Left ventricle myocardium superior (tissue), 1 donor: ENCODE measurements at regions not wholly inside any gene's neighbourhood (a gene's known extent, or its start where the extent isn't known, plus 50 kb on each side); places are given as distances from the start of the nearest gene placed in this dataset.

Source experiments
- ATAC-seq: fragments of 200-7000 bp; cut with Tn5 transposase; one replicate; pipeline ENCODE4 v1.9.1; 2020; ENCODE audit warnings: mild to moderate bottlenecking, moderate library complexity
- DNase-seq: peaks from one replicate; pipeline ENCODE4 v3.0.0-alpha.2; 2020
- intact Hi-C: fragments of 100-400 bp; cut with micrococcal nuclease; formaldehyde crosslinking; loops from one replicate; pipeline ENCODE4 v1.11.0; 2022
- donor health status: DM: no; HTN: yes; CAD: no; lungs with severe emphysema.

DNA sequence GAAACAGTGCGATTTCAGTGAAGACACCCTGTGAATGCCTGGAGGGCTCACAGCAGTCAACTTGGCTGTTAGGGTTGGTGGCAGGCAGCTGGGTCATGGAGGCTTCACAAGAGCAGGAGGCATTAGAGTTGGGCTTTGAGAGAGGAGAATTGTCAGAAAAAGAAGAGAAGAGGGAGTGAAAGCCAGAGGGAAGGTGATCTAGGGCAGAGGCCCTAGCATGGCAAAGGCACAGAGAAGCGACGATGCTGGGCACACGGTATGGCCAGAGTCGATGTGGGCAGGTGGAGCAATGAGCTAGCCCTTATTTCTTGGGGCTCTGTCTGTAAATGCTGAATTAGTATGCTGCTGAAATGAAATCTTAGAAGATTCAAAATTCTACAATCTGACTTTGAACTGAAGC, 52.6 kb upstream of the OLFM4 start:
- intact Hi-C loops = no loop called here
- DNase-seq (no peak), ATAC-seq (no peak)

DNA sequence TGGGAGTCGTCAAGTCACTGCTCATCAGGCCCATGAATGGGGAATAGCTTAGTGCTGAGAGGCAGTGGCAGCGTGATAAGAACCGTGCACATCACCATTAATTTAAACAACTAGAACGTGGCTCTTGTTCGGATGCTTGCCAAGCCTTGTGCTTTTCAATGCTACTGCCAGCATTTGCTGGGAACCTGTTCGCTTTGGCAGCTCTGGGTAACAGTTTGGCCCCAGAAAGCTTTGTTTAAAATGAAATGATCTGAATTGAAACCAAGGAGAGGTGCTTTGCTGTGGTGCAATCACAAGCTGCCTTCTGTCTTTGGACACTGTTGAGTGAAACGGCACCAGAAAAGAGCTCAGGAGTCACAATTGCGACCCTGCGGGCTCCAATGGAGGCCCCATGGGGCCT, 53.5 kb upstream of the OLFM4 start:
- no peak for ATAC-seq
- intact Hi-C loops = no loop called here
- DNase-seq = no peak

DNA sequence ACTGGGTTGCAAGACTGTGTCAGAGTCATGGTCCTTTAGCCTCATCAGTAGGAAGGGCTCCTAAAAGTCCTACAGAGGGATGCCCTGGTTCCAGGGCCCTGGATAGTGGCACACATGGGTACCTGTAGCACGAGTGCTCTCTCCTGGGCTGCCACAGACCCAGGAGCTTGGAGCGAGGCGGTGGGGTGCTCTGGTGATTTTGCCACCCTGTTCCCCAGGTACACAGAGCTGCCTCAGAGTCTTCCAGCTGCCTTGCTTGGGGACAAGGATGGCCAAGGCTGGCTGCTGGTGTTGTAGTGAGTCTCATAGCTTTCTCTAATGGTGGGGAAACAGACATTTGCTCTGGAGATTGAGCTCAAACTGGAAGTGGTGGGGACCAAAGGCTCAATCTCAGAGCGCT, 53.9 kb upstream of the OLFM4 start:
- ATAC-seq (no peak), DNase-seq (no peak)
- intact Hi-C loops = no loop called here

DNA sequence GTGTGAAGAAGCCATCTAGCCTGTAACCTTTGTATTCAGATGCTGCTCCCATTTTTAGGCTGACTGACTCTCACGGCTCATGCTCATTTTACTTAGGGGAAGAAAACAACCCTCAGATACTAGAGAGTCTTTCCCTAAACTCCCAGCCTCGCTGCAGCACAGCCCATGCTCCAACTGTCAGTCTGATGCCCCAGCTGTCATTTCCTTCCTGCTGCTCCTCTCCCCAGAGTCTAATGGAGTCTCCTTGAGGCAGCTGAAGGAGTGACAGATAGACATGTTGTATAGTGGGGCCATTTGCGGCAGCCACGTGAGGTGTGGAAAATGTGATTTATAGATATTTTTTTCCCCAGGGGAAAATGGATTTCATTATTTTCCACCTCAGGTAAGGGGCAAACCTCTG, 59.2 kb upstream of the OLFM4 start:
- ATAC-seq (no peak), DNase-seq (no peak)
- intact Hi-C loops = no loop called here

DNA sequence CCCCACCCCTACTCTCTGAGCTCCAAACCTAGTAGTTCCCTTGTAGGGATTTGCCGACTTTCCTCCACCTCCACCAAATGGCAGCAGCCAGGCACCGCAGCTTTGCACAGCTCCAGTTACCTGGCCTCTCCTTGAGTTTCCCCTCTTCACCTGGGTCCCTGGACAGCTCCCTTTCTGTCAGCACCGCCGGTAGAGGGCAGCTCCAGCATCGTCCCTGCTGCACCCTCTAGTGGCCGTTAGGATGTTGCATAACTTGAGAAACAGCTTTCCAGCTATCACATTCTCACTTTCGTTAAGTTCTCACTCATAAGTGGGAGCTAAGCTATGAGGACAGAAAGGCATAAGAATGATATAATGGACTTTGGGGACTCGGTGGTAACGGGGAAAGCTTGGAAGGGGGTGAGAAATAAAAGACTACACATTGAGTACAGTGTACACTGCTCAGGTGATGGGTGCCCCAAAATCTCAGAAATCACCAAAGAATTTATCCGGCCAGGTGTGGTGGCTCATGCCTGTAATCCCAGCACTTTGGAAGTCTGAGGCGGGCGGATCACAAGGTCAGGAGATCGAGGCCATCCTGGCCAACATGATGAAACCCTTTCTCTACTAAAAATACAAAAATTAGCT, 60.4 kb upstream of the OLFM4 start:
- intact Hi-C loops = no loop called here
- DNase-seq = peak; percentile 76

DNA sequence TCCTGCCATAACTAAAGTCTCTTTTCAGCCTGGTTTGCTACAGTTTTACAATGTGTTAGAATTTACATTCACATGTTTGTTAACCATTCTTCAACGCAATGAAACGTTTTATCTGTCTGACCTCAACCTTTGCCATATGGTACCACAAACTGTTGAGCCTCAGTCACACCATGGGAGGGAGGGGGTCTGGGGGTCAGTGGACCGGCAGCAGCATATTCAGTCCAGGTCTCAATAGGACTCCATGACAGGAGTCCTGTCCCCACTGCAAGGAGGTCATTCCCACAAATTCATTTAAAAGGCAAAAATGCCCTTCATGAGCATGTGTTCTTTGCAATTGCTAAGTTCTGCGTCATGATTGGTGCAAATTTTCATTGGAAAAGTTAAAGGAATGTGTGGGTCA, 66.6 kb upstream of the OLFM4 start:
- ATAC-seq = no peak
- intact Hi-C loops = no loop called here
- no peak for DNase-seq

More for the DNA sequence above, 60.4 kb upstream of the OLFM4 start:
- ATAC-seq = peak; percentile 91

DNA sequence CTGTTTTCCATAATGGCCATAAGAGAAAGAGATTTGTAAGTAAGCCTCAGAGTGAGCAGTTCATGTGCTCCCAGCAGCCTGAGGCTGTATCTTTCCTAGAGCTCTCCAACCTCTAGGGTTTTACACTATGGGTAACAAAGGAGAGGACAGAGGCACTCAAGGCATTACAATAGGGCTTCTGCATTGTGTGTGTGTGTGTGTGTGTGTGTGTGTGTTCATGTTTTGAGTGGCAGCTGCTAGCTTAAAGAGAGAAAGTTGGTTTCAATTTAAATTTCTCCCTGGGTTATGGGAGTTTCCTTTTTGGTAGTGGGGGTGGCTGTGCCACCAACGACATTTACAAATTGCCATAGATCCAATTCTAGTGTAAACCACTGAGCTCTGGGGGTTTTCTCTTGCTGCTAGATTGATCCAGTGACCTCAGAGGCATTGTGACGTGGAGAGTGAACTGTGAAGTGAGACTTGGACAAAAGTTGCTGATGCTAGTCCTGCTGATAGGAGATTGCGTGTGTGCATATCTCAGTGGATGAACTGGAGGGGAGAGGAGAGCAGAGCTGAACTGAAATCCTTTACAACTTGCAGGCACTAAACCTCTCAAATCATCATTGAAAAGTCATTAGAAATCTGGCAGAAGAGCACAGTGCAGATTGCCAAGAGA, 67.2 kb upstream of the OLFM4 start:
- intact Hi-C loops = no loop called here
- DNase-seq (no peak), ATAC-seq (no peak)

DNA sequence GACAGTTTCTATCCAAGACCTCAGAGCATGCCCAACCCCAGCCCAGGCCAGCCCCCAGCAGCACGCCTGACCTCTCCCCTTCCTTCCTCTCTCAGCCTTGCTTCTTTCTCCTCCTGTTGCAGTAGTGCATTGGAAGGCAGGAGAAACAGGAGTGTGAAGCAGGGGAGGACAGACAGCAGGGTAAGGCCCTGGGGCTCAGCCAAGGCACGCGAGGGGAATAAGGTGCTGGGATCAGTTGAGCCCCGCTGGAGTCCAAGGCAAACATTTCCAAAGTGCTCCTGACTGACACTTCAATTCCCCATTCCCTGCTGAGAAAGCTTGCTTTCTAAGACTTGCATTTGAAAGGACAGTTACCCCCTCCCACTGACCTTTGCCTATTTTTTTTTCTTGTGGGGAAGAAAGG, 73.1 kb upstream of the OLFM4 start:
- ATAC-seq = no peak
- intact Hi-C loops = no loop called here
- no peak for DNase-seq

DNA sequence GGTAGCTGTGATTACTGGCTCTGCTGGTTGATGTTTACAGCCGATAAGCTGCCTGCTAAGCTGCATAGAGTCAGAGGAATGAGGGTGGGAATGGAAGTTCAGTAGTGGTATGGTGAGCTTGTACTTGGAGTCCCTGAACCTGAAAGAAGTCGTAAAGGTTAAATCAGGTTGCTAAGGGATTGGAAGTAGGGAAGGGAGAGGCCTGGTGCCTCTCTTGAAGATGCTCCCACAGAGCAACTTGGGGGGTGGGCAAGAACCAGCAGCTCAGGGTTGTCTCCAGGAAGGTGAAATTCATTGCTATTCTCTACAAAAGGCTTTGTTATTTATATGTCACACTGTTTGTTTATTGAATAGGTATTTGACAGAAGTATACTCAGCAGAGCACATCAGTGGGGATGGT, 73.8 kb upstream of the OLFM4 start:
- ATAC-seq (no peak), DNase-seq (no peak)
- intact Hi-C loops = no loop called here

DNA sequence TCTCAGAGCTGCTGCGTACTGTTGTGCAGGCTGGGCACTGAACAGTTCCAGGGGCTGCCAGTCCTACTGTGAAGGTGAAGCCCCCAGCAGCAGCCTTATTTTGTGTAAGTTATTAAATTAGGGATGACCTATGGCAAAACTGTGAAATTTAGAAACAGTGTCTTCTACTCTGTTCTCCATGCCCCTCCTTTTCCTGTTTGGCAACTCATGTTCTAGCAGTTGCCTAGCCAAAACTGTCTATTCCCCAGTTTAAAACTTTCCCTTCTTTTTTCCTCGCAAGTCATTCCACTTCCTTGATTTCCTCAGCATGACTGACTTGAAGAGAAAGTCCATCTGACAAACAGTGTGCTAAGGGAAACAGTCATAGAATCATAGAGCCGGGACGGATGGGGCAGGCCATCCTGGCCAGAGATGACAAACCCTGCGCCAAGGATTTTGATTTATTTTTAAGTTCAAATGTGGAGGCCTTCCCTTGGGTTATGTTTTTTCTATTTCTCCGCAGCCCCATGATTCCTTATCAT, 78.1 kb upstream of the OLFM4 start:
- intact Hi-C loops = no loop called here
- DNase-seq = no peak
- peak; percentile 74 for ATAC-seq

DNA sequence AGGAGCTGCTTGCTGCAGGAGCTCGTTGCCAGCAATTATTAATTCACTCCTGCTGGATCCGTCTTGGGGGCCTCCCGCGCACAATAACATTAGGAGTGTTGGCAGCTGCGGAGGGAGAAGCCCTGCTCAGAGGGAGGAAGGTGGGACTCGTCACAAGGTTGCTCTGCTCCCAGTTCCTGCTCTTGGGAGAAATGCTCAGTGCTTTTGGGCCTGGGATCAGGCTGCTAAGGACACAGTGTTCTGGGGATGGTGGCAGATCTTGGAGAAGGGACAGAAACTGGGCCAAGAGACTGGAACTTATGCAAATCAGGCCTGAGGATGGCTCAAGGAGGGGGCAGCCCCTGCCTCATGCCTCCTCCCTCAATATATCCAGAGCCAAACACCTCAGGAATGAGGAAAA, 78.9 kb upstream of the OLFM4 start:
- intact Hi-C loops = no loop called here
- ATAC-seq = peak; percentile 93
- peak; percentile 62 for DNase-seq

DNA sequence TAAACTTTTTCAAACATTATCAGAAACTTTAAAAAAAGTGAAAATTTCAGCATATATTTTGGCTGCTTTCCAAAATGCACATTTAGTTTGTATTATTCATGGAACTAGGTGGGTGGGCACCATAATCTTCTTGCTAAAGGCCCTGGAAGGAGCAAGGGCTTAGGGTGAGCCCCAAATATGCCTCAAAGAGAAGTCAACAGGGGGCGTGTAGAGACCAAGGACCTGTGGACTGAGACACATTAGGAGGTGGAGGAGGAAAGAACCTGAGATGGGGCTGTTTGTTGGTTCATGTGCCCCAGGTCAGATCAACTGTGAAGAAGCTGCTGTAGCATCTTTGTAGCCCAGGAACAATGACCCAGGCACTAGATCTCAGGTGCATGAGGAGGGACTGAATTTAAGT, 79.6 kb upstream of the OLFM4 start:
- intact Hi-C loops = no loop called here
- DNase-seq (no peak), ATAC-seq (no peak)

DNA sequence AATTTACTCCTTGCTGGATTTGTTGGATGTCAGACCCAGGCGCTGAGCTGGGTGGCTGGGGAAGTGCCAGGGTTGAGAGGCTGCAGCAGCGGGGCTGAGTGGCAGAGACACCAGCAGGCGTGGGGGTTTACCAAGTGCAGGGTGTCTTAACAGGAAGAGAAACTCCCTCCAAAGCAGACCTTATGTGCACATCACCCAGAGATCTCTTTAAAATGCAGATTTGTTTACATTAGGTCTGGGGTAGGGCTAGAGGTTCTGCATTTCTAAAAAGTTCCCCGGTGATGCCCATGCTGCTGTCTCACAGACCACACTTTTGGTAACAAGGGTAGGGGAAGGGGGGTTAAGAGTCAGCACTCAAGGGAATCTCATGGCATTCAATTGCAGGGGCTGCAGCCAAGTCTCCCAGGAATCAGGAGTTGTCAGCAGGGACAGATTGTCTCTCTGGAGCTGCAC, 80.7 kb upstream of the OLFM4 start:
- peak; percentile 32 for DNase-seq
- ATAC-seq = no peak
- intact Hi-C loops = no loop called here

DNA sequence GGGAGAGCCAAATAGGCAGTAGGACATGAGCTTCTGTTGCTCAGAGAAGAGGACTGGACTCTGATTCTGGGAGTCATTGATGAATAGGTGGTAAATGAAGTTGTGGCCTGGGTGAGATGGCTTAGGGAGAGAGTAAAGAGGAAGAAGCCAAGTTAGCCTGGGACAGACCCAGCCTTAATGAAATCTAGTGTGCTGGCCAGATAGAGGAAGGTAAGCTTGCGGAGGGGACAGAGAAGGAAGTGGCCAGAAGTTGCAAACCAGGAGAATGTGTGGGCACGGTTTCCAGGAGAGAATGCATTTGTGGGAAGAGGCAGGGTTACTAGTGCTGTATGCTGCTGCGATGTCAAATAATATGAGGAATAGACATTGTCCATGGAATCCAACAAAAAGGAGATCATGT, 83.3 kb upstream of the OLFM4 start:
- no peak for ATAC-seq
- no peak for DNase-seq
- intact Hi-C loops = no loop called here

DNA sequence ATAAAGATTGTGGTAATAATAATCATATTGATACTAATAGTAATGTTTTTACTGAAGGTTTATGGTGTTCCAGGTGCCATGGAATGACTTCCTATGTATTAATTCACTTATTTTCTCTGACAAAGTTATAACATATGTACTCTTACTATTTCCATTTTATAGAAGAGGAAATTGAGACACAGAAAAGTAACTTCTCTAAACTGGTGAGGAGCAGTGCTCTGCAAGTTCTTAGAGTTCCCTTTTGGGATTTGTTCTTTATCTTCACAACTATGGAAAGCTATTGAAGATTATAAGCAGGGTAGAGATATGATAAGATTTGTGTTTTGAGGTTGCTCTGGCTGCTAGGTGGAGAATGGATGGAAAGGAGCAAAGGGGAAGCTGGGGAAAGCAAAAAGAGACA, 83.9 kb upstream of the OLFM4 start:
- intact Hi-C loops = no loop called here
- ATAC-seq = no peak
- no peak for DNase-seq

DNA sequence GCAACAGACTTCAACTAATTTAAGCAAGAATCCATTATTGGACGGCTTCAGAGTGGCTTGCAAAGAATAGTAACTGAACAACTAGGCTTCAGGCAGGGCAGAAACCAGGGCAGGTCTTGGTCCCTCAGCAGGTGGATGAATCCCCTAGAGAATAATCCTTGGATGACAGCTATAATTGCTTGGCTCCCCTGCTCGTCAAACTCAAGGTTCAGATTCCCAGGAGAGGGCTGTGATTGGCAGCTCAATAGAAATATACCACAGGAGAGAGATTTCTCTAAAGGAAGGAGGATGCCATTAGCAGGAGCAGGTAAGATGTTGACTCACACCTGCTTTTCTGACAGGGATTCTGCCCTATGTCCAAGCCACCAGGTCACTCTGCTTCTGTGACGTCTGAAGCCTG, 89.6 kb upstream of the PCDH8 start:
- DNase-seq = no peak
- intact Hi-C loops = no loop called here
- ATAC-seq = no peak

DNA sequence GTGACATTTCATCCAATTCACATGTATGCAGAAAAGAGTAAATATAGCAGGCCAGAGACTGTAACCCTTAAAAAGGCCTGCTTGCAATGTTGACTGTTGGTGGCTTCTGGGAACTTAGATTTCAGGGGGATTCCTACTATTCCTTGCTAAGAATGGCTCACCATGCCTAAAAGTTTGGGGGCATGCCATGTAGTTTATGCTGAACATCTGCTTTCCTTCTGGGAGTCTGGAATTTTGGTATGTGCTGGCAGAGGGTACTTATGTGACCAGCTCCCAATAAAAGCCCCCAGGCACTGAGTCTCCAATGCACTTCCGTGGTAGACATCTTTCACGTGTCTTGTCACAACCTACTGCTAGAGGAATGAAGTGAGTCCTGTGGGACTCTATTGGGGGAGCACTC, 88.4 kb upstream of the PCDH8 start:
- no peak for ATAC-seq
- no peak for DNase-seq
- intact Hi-C loops = no loop called here

DNA sequence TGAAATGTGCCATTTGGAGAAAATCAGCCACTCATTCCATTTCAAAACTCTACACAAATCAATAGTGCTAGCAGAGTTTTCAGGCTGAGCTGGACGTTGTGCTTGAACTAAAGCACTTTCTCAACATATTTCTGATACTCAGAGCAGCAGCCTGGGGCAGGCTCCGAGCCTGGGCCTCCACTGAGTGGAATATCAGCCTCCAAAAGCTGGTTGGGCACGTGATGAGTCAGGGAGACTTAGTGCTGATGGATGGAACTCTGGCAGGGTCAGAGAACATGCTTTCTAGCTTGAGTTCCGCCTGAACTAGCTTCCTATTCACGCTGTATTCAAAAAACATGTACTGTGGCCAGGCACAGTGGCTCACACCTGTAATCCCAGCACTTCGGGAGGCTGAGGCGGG, 85.8 kb upstream of the PCDH8 start:
- intact Hi-C loops = no loop called here

DNA sequence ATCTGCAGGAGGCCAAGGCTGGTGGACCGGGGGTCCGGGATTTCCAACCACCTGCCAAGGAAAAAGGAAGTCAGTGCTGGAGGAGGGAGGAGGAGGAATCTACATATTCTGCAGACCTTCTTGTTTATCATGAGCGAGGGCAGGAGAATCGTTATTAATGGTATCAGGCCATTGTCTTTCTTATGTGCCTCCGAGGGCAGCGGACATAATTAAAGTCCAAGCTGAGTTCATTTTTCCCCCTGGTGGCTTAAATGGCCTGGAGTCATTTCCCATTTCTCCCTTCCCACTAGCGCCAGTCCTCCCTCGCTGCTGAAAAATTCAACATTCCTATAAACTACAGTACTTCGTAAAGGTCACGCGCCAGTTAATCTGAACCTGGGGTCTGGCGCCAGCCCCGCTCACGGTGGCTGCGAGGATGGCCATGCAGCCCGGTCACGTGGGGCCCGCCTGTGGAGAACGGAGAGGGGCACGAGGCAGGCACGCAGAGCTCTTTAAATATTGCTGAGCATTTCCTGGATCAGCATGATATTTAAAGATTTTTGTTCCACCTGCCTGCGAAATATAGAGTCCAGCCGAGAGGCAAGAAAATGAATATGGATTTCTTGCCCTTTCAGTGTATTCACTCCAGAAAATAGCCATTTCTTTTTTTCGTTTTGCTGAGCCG, 85.2 kb upstream of the PCDH8 start:
- ATAC-seq (no peak), DNase-seq (no peak)
- intact Hi-C loops = no loop called here

More for the DNA sequence above, 85.8 kb upstream of the PCDH8 start:
- no peak for DNase-seq
- no peak for ATAC-seq

DNA sequence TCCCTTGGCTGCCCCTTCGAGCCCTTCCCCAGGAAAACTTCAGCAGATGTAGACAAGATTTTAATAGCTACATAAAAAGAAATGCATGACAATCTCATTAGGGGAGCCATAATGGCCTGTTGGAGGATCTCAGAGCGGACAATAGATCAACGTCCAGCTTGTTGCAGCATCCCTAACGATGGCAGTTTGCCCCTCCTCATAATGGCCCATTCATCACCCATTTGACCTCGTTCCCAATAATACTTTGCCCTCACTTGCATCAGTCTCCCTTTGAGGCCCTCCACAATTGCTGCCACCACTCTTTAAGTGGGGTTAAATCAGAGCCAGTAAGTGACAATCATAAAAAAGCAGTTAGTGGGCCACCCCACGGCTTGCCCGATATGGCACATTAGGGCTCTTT, 84.7 kb upstream of the PCDH8 start:
- no peak for ATAC-seq
- DNase-seq = no peak
- intact Hi-C loops = no loop called here

DNA sequence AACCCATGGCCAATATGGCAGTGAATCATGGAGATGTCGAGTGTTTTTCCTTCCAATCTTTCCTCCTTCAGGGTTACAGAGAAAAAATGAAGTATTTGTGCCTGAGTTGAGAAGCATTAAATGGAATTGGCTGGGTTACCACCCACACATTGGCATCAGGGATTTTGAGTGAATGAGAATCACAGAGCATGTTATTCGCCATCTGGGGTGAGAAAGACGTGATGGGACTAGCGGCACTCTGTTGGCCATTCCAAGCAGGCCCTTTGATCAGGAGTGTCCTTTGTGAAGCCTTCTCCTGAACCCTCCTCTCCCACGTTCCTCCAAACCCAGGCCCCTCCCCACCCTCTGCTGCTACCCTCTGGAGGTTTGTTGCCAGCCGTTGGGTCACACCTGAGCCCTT, 84.2 kb upstream of the PCDH8 start:
- DNase-seq = no peak
- ATAC-seq = no peak
- intact Hi-C loops = no loop called here
